Chondrocyte (in vitro differentiated cells): ENCODE measurements at regions not wholly inside any gene's neighbourhood (a gene's known extent, or its start where the extent isn't known, plus 50 kb on each side); places are given as distances from the start of the nearest gene placed in this dataset.

Experiments
- DNase-seq: peaks from one replicate; pipeline ENCODE4 v3.0.0; 2021; ENCODE audit warnings: mixed read lengths, low spot score
- H3K27ac Mint-ChIP-seq: one replicate; pipeline ENCODE4 v1.8.0; 2021; ENCODE audit warnings: mild to moderate bottlenecking, moderate library complexity, mixed read lengths; ENCODE audit not compliant: unreplicated experiment
- H3K27me3 Mint-ChIP-seq: 2 replicates; pipeline ENCODE4 v1.8.0; 2021; ENCODE audit warnings: low read depth, mixed read lengths
- H3K36me3 Mint-ChIP-seq: 2 replicates; pipeline ENCODE4 v1.8.0; 2021; ENCODE audit warnings: low read depth, mixed read lengths
- H3K4me1 Mint-ChIP-seq: 2 replicates; pipeline ENCODE4 v1.8.0; 2021; ENCODE audit warnings: low read depth, mild to moderate bottlenecking, mixed read lengths
- H3K4me3 Mint-ChIP-seq: one replicate; pipeline ENCODE4 v1.8.0; 2021; ENCODE audit warnings: mild to moderate bottlenecking, moderate library complexity, mixed read lengths; ENCODE audit not compliant: unreplicated experiment
- H3K9me3 Mint-ChIP-seq: 2 replicates; pipeline ENCODE4 v1.8.0; 2021; ENCODE audit warnings: low read depth, mixed read lengths
- TF ChIP-seq, protein P1 (sequence below): fragments of 200-600 bp; sonication (generic); IDR thresholded peaks from 2 replicates; pipeline ENCODE4 v1.5.0; 2021; ENCODE audit warnings: antibody characterized with exemption, mild to moderate bottlenecking, moderate library complexity

DNA sequence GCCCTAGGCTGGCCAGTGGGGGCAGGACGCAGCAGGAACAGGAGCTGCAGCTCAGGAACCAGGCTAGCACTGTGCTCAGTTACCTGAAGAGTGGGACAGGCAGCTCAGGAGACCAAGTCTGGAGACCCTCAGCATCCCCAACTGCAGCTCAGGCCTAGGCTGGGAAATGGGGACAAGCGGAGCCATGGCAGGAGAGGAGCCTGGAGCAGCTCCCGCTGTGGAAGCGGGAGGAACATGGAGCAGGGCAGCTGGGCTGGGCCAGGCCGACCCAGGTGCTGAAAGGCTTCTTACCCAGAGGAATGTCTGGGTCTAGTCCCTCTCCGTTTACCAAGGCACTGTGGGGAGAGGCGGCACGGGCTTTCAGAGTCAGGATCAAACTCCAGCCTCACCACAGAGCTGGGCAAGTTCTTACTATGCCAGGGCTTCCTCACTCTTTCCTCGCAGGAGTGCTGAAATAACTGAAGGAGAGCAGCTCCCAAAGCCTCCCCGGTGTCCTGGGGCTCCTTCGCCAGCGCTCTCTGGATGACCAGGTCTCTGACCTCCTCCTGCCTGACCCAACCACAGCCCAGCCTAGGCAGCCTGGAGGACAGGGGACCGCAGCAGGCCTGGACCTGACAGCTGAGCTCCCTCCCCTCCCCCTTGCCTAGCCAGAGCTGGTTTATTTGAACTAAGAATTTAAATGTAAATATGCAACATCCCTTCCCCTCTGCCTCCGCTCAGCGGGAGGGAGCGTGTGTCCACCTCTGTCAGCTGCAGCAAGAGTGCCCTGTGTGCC lies 247.8 kb upstream of the SIX2 start:
- TF ChIP-seq, protein P1, sequence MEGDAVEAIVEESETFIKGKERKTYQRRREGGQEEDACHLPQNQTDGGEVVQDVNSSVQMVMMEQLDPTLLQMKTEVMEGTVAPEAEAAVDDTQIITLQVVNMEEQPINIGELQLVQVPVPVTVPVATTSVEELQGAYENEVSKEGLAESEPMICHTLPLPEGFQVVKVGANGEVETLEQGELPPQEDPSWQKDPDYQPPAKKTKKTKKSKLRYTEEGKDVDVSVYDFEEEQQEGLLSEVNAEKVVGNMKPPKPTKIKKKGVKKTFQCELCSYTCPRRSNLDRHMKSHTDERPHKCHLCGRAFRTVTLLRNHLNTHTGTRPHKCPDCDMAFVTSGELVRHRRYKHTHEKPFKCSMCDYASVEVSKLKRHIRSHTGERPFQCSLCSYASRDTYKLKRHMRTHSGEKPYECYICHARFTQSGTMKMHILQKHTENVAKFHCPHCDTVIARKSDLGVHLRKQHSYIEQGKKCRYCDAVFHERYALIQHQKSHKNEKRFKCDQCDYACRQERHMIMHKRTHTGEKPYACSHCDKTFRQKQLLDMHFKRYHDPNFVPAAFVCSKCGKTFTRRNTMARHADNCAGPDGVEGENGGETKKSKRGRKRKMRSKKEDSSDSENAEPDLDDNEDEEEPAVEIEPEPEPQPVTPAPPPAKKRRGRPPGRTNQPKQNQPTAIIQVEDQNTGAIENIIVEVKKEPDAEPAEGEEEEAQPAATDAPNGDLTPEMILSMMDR: no peak
- H3K4me1 Mint-ChIP-seq: peaks cover 89% of the 10 kb centered on the region
- no peak for DNase-seq
- peaks cover 2% of the 10 kb centered on the region for H3K9me3 Mint-ChIP-seq
- no peak overlapping the region for H3K4me3 Mint-ChIP-seq
- peak overlapping the region; percentile 85 for H3K27ac Mint-ChIP-seq
- H3K27me3 Mint-ChIP-seq: no peaks in the 10 kb centered on the region
- H3K36me3 Mint-ChIP-seq: no peaks in the 10 kb centered on the region

DNA sequence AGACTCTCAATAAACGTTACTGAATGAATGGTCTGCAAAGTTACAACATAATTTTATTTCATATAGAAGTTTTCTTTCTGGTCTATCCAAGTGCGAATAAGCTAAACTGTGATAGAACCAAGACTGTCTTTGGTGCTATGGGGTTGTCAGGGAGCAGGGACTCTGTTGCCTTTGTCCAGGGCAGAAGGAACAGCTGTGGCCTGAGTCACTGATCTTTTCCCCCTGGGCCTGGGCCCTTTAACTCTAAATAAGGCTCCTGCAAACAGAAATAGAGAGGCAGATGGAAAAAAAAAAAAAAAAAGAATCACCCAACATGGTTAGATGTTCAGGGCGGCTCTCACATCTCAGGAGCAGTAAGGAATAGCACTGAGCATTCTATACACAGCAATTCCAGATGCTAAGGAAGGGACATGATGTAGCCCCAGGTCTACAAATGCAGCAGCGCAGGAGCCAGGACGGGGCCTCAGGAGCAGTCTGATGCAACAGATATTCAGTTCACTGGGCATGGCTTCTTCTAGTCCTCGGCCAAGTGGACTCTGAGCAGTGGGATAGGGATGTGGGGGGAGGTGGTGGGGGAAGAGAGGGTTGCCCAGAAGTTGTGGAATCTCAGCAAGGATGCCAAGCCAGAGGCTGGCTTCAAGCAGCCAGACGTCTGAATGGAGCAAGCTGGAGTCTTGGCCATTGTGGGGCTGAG lies 247.1 kb upstream of the SIX2 start:
- Mint-ChIP-seq H3K4me1 (peaks cover 82% of the 10 kb centered on the region), H3K27ac (peak overlapping the region; percentile 85), H3K4me3 (no peak overlapping the region), H3K27me3 (no peaks in the 10 kb centered on the region), H3K36me3 (peaks cover 1% of the 10 kb centered on the region), H3K9me3 (peaks cover 2% of the 10 kb centered on the region)
- no peak for DNase-seq
- TF ChIP-seq, protein P1: no peak

DNA sequence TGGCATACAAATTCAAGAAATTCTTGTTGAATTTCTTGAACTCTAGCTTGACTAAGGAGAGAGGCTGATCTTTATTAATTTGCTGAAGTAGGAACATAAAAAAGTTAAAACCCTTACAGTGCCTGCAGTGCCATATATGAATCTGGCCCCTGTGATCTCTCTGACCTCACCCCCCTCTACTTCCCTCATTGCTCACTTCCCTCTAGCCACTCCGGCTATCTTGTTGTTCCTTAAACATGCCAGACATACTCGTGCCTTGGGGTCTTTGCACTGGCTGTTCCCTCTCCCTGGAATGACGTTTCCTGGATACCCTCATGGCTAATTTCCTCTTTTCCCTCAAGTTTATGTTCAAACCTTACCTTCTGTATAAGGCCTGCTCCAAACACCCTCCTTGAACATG lies 246.3 kb upstream of the SIX2 start:
- no peaks in the 10 kb centered on the region for H3K27me3 Mint-ChIP-seq
- peaks cover 2% of the 10 kb centered on the region for H3K9me3 Mint-ChIP-seq
- TF ChIP-seq, protein P1: no peak
- peaks cover 1% of the 10 kb centered on the region for H3K36me3 Mint-ChIP-seq
- no peak overlapping the region for H3K4me3 Mint-ChIP-seq
- no peak for DNase-seq
- peaks cover 80% of the 10 kb centered on the region for H3K4me1 Mint-ChIP-seq
- H3K27ac Mint-ChIP-seq: peak overlapping the region; percentile 29

DNA sequence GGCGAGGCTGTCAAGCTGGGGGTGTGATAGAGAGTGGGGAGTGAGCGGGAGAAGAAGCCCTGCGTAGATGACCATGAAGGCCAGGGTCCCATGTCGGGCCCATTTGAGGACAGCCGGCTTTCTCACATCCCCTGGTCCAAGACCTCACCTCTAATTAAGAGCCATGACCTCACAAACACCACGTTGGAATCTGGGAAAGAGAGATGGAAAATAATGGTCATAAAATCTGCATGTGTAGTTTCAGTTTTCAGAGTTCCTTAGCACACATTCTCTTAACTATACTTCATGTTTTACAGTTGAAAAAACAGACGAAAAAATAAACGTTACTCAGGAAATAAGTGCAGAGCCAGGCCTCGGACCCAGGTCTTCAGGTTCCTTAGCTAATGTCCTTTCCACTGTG lies 244.8 kb upstream of the SIX2 start:
- Mint-ChIP-seq H3K4me3 (no peak overlapping the region), H3K36me3 (peaks cover 1% of the 10 kb centered on the region), H3K27me3 (no peaks in the 10 kb centered on the region), H3K4me1 (peaks cover 72% of the 10 kb centered on the region), H3K27ac (peak overlapping the region; percentile 59), H3K9me3 (peaks cover 2% of the 10 kb centered on the region)
- DNase-seq: no peak
- TF ChIP-seq, protein P1: no peak

DNA sequence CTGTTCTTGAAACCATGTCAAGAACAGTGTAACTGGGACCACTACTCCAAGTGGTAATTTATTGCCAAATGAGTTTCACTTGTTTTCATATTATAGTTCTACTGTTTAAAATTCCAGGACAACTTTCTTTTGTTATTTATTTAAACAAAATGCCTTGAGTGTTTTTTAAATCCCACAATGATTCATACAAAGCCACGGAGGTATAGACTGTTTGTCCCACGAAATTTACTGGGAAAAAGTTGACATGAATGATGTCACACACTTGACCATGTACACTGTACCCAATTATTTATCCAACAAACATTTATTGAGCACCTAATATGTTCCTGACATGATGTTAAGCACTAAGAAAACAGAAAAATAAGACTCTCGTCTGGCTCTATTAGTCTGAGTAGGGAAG lies 243.9 kb upstream of the SIX2 start:
- Mint-ChIP-seq H3K36me3 (peaks cover 1% of the 10 kb centered on the region), H3K27ac (no peak overlapping the region), H3K4me1 (peaks cover 63% of the 10 kb centered on the region), H3K9me3 (peaks cover 2% of the 10 kb centered on the region), H3K4me3 (no peak overlapping the region), H3K27me3 (no peaks in the 10 kb centered on the region)
- DNase-seq: no peak
- TF ChIP-seq, protein P1: no peak
